HG03442 (cell line): ENCODE measurements at regions not wholly inside any gene's neighbourhood (a gene's known extent, or its start where the extent isn't known, plus 50 kb on each side); places are given as distances from the start of the nearest gene placed in this dataset.
"Not testable (repeated sequence)": the region's sequence is repeated elsewhere in the genome, so short reads cannot be mapped to it uniquely, and the experiment has no call there.

Source experiments
- ATAC-seq: cut with Tn5 transposase; IDR thresholded peaks from one replicate; pipeline ENCODE4 v1.9.1; 2021; ENCODE audit warnings: mild to moderate bottlenecking, moderate library complexity; ENCODE audit not compliant: unreplicated experiment

DNA sequence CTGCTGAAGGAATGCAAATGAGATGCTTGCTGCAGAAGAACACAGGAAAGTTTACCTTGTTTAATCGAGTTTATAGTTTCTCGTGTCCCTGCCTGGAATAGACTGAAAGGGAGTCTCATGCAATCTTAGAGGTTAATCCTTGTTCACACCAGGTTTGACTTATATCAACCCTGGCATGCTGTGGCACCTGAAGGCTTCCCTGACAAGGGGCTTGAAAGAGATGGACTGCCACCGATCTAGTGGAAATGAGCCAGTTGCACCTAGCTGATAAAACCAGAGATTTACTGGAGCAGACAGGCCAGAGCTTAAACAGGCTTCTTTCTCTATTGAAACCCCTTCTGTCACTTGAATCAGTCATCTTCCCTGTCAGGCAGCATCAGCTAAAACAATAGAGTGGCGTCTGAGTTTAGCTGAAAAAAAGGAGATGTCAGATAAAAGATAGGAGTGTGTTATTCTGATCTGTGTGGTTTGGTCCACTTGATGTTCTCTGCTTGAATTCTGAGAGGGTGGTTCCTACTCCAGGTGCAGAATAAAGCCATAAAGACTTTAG is 349.7 kb downstream of the RWDD3 start:
- ATAC-seq, result no peak

DNA sequence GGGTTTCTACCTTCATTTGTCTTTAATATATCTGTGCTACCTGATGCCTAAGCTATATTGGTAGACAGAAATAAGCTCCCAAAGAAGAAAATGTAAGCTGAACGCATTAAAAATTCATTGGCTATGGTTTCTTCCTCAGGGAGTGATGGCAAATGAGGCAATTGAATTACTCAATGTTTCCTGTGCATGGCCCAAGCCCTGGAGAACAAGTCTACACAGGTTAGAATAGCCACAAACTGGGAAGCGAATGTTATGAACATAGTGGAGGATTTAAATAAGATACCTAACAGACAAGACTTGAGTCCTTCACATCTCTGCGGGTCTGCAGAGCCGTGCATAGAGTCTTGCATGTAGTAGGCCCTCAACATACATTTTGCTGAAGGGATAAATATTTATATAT is 350.3 kb downstream of the RWDD3 start:
- no peak for ATAC-seq

DNA sequence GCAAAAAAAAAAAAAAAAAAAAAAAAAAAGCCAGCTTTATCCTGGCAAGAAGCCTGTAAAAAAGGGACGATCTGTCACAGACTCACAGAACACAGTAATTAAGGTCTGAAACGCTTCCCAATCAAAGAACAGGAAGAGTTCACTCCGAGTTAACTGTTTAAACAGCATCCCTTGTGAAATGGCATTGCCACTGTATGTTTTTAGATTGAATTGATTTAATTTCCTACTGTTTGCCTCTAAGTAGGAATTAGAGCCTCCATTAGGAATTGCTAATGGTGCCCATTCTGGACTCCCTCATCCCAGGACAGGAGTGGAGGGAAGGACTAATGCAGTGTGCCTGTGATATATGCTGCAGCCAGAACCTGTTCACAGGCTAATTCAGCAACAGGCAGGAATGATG is 370.8 kb downstream of the RWDD3 start:
- ATAC-seq, result no peak

DNA sequence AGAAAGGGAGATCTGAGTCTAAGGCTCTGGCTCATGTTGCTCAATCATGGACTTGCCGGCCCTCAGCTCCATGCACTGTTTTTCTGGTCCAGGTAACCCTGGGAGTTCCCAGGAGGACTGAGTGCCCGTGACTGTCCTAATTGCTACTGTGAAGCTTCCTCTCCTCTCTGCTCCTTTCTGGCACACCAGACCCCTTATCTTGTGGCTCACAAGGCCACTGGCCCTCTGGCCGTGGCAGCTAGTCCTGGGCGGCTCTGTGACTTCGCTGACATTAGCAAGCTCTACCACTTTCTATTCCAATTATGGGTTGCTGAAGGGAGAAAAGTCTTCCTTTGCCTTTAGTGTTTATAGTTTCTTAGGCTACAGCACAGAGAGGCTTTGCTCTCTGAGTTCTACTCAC is 380.2 kb downstream of the RWDD3 start:
- no peak for ATAC-seq

DNA sequence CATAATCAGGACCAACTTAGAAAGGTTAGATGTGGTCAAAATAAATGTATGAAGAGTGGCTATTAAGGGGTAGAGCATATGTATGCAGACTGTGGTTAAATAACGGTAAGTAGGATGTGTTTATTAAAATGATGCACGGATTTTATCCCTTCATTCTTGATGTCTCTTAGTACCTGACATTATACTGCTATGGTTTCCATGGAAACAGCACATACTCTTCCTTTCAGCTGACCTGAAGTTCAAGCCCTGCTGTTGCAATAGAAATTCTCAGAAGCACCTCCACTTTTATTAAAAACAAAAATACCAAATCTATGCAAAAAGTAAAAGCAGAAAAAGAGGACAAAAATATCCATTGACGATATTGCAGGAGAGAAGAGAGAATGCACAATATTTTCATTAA is 381.4 kb downstream of the RWDD3 start:
- no peak for ATAC-seq

DNA sequence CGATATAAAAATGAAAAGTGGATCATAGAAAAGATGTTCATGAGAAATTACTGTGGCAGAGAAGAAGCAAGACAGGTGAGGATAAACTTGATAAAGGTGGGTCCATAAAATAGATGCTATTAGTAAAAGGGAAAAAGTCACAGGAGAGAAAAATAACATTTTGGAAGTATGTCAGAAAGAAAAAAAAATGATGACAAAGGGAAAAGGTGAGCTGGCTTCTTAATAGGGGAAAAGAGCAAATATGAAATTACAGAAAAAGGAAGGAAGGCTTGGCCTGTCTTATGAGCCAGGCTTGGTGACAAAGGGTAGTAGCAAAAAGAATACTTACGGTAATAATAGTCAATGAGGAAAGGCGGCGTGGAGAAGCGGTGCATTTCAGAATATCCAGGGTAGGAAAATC is 386.1 kb downstream of the RWDD3 start:
- no peak for ATAC-seq

DNA sequence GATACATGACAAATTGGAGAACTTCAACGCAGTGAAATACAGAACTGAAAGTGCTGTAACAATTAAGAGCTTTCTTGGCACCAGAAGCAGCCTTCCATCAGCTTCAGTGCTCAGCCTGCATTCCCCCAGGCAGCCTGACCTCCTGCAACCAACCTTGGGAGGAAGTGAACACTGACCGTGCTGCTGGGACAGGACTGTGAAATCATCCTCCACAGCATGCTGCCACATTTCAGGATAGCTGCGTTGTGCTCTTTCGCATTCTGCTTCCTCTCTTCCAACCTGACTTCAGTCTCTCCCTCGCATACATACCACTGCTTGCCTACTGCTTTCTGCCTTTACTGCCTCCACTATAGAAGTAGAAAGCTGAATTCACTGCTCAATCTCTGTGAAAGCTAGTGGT is 388.6 kb downstream of the RWDD3 start:
- ATAC-seq, result no peak

DNA sequence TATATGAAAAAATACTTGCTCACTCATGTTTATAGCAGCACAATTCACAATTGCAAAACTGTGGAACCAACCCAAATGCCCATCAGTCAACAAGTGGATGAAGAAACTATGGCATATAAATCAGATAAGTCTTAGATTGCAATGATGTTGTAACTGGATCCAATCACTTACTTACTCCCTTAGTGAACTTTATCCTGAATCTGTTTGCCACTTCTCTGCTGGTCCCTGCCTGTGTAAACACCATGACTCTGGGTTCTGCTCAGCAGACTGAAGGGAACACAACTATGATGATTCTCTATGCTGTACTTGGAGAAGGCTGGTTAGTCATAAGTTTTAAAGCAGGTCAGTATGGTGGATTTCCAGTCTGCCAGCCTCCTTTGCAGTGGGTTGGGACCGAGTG is 391.2 kb downstream of the RWDD3 start:
- no peak for ATAC-seq

DNA sequence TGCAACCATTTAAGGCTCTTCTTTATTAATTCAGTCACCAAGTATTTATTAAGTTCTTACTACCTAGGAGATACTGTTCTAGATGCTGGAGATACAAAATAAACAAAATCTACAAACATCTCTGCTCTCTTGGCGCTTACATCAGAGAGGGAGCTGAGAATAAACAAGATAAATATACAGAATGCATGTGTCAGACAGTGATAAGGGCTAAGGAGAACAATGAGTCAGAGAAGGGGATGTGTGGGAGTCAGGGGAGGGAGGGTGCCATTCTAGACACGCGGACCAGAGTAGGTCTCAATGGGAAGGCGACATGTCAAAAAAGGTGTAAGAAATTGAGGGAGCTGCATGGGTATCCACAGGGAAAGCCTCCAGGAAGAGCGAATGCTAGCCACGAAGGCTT is 393.2 kb downstream of the RWDD3 start:
- ATAC-seq, result no peak

DNA sequence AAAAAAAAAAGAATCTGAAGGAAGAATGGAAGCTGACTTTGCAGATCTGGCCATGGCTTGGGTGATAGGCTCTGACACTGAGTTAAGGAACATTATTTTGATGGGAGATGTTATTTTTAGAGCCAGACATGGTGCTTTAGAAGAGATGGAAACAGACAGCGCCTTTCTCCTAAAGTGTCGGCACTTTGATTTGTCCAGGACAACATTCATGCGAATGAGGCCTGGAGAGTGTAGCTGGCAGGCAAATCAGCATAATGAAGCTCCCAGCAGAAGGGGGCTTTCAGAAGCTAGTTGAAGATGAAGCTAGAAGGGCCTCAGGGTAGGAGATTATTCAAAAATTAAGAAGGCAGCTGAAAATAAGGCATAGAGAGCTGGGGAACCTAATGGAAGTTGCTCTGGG is 397.7 kb downstream of the RWDD3 start:
- ATAC-seq, result no peak

DNA sequence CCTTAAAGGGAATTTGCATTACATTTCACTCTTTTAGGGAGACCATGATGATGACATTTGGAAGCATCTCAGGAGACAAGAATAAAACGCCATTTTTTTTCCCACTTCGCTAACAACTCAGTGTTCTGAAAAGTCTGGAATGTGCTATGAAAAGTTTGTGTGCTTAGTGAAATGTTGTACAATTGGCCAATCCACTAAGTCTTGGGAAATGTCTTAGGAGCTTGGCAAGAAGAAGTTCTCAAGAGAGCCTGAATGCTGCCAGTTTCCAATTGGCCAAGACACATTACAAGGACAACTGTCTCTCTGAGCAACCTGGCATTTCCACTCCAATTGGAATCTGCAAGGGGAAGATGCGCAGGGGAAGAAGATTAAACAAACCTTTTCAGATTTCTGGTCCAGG is 401.8 kb downstream of the RWDD3 start:
- no peak for ATAC-seq

DNA sequence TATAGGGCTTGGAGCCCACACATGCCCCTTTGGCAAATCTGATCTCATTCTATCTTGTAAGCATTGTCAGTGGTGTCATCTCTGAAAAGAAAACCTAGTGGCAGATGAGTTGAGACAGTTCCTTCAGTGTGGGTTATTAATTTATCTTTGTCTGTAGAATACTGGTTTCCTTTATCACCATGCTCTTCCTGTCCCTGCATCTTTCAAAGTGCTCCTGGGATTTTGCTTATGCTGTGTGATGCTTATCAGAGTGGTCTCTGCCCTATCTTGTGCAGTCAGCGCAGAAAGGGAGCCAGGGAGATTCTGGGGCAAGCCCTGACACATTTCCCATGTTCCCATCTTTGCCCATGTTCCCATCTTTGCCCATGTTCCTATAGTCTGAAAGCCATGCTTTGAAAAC is 402.9 kb downstream of the RWDD3 start:
- no peak for ATAC-seq

DNA sequence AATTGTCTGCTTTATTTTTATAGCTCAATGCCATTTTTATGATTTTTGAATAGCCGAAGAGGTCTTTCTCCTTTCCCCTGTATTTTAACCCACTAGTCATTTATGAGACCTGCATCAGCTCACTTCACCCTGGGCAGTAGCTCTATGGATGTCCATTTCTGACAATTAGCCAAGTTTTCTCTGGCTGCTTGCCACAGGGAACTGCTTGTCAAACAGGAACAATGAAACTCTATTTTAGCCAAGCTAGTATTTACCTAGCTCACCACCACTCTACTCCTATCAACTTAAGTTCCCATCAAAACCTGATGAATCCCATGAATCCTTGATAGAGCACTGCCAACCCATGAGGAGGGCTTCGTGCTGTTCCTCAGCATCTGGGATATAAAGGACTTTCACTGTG is 406.7 kb downstream of the RWDD3 start:
- no peak for ATAC-seq

DNA sequence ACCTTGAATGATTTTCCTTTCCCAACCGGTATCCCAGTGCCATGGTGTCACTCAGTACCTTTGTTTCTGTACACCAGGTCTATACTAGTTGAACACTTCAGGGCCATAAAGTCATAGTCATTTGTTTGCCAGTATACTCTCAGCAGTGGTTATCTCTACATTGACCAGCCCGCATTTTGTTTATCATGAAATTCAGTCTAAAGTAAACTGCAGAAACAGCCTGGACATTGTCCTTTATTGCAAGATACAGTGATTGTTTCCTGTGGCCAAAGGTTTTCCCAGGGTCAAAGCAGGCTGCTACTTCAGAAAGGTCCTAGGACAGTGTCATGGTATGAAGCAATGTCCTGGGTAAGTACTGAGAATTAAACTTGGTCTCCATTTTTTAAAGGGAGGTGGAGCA is 407.4 kb downstream of the RWDD3 start:
- no peak for ATAC-seq

DNA sequence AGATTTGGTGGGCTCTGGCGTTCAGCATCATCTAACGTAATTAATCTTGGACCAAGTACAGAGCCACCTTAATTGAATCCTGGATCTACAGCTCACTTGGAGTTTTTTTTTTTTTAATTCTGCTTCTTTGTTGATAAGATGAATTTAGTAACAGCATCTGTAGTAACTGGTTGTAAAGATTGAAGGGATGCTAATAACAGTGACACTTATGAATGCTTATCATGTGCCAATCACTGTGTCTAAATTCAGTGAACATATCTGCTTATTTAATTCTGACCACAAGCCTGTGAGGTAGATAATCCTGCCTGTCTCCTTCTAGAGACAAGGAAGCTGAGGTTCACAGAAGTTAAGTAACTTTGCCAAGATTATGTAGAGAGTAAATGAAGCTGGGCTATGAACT is 408.0 kb downstream of the RWDD3 start:
- ATAC-seq, result no peak

DNA sequence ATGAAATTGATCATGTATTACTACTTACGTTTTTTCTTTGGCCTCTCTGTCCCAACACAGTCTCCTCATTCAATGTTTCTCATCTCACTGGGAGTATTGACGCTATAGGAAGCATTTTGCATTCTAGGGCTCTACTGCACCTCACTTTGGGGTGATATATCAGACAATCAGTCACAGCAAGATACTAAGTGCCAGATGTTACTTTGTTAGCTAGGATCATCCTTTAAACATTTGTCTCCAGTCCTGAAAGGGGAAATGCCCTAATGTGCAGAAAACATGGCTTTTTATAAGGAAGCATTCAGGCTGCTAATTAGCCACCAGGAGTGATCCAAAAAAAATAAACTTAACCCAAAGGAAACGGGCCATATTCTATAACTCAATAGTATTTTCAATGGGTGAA is 409.1 kb downstream of the RWDD3 start:
- no peak for ATAC-seq

DNA sequence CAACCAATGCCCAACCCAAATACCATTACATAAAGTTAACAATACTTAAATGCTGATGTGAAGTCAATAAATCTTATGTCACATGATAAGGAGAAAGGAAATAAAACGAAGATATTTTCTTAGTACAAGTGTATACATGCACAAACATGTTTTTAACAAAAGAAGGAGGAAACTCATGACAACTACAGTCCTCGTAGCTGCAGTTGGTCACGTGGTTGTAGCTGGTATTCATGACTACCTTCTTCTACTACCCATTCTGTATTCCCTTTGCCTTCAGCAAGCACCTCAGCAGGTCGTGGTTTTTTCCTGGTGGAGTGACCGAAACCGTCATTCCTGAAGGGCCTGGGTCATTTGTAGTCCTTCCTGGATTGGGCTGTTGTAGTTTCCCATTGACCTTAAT is 411.1 kb downstream of the RWDD3 start:
- not testable (repeated sequence) for ATAC-seq

DNA sequence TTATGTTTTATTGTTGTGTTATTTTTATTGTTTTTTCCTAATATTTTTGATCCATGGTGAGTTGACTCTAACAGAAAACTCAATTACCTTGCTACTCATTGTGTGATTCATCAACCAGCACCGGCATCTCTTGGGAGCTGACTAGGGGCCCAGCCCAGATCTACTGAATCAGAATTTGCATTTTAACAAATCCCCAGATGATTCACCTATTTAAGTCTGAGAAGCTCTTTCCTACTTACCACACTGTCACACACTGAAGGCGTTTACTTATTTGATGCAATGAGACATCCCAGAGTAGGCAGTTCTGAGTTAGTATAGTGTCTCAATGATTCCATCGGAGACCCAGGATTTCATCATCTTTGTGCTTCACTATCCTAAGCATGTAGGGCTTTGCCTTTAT is 416.6 kb downstream of the RWDD3 start:
- ATAC-seq, result no peak

DNA sequence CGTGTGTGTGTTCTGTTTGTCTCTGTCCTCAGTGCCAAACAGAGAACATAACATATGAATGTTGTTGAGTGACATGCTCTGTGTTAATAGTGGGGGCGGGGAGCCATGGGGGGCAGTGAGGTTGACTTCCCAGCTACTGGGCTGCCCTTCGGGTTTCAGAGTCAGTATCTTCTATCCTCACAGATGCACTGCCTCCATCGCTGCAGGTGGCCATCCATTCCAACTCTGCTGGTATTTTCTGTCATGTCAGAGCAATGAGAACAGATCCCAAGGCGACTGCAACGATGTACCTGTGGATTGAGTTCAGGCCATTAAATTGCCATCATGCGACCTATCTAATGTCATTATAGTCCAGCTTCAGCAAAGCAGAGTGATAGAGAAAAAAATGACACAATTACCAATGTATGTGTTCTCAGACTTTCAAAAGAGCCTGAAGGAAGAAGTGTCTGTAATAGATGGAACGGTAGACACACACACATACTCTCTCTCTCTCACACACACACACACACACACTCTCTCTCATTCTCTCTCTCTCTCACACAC is 418.5 kb downstream of the RWDD3 start:
- ATAC-seq, result no peak

DNA sequence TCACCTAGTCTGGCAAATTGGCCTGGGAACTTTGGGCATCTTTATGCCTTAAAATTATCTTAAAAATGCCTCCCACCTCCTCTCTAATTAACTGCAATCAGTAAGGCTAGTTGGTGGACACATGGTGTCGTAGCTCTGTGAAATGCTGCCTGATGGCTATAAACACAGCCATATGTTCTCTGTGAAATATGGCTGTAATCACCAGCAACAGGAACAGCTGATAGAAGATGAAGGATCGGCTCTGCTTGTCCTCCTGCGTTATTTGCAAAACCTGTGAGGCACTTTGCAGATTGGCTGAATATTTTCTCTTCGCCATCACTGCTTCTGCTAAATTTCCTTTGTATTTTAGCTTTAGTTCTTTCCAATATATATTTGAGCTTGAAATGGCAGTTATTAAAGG is 419.6 kb downstream of the RWDD3 start:
- ATAC-seq, result no peak

DNA sequence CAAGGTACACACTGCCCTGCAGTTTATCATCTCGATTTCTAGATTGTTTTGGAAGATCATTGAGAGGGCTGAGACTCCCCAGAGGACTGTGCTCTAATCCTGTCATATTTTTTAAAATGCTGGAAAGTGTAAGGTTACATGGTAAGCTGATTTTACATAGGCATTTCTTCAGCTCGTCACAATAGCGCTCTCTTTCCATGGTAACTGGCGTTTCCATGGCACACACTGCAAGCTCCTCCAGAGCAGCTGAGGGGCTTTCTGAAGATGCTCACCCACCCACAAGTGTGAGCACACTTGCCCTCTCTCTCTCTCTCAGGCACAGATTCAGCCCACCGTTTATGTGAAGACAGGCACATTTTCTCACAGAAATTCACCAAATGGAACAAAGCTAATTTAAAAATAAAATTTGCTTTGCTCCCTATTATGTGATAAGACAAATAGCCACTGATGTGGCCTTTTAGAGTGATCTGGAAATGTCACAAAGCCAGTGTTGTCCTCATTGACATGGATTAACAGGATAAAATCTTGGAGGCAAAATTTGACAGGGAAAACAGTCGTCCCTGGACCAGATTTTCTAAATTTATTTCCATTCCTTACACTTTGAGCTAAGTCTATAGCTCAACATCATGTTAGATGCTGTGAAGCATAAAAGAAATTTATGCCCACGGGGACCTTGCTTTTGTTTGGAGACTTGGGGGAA is 421.5 kb downstream of the RWDD3 start:
- no peak for ATAC-seq

DNA sequence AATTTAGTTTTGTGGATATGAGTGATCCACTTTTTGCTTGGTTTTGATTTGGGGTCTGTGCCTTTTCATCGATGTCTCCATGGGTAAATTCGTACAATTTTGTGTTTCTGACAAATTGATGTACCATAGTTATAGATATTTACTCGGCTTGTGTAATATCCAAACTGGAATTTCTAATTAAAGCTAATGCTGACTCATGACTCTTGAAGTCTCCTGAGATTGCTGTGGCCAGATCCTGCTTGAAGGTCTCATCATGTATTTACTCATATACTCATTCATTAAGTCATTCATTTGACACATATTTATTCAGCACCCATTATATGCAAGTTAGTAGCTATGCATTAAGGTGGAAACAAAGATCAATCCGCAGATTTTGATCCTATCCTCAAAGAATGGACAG is 423.2 kb downstream of the RWDD3 start:
- no peak for ATAC-seq

DNA sequence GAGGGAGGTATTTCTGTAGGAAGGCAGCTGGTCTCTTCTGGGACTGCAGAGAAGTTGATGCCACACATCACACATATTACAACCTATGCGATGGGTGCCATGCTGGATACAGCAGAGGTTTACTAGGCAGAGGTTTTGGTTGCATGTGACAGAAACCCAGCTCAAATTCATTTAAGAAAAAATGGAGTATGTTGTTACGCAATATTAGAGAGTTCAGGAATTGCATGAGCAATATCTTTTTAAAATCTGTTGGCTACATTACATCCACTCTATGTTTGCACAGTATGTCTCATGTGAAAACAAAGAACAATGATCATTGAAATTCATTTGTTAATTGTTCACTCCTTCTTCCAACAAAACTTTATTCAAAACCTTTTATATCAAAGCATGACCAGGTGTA is 425.2 kb downstream of the RWDD3 start:
- no peak for ATAC-seq
